Fibroblast of skin of left quadriceps (primary cell): ENCODE measurements at regions not wholly inside any gene's neighbourhood (a gene's known extent, or its start where the extent isn't known, plus 50 kb on each side); places are given as distances from the start of the nearest gene placed in this dataset.
"Not testable (repeated sequence)": the region's sequence is repeated elsewhere in the genome, so short reads cannot be mapped to it uniquely, and the experiment has no call there.

Experiments used
- DNase-seq, 2 experiments: peaks; one replicate each; pipeline ENCODE4 v3.0.0-alpha.2; 2013; ENCODE audit warnings: low read depth in 2 of 2

DNA sequence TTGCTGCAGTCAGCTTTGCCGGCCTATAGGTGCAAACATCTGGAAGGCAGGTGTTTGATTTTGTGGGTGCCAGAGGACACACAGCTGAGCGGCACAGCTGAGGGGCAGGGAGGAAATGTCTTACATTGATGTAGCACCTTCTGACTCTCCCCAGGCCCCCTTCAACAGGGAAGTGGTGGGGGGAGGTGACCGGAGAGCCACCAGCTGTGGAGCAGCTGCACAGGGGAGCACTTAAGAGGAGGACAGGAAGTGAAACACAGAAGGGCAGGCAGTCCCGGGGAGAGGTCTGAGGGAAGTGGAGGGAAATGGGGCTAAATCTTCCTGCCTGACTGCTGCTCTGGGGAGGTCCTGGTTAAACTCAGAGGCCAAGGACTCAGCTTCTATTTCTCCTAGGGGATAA is 409.1 kb downstream of the TNS1 start:
- DNase-seq = no peak

DNA sequence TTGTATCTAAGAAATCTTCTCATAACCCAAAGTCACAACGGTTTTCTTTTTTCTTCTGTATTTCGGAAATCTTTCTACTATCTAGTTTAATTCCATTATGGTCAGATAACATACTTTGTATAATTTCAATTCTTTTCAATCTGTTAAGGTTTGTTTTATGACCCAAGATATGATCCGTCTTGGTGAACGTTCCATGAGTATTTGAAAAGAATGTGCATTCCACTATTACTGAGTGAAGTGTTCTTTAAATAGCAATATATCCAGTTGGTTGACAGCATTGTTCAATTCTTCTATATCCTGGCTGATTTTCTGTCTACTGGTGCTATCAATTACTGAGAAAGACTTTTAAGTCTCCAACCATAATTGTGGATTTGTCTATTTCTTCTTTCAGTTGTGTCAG is 414.5 kb downstream of the TNS1 start:
- DNase-seq = no peak

DNA sequence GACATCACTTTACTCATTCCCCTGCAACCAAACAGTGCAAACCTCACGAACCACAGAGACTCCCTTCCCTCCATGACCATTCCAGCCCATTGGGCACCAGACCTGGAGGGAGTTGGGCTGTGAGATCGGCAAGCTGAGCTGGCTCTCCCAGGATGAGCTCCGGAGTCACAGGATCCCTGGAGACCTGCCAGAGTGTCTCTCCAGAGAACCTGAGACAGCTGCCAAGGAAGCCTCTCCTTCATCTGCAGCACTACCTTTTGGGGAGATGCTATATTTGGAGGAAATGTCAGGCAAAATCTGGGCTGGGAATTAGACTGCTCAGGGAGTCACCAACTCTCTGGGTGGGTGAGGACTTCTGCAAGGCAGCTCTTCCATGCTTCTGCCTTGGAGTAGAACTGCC is 417.4 kb downstream of the TNS1 start:
- no peak for DNase-seq

DNA sequence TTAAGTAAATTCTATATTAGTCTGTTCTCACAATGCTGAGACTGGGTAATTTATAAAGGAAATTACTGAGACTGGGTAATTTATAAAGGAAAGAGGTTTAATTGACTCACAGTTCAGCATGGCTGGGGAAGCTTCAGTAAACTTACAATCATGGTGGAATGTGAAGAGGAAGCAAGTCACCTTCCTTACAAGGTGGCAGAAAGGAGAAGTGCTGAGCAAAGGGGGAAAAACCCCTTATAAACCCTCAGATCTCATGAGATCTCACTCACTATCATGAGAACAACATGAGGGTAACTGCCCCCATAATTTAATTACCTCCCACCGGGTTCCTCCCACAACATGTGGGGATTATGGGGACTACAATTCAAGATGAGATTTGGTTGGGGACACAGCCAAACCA is 422.4 kb downstream of the TNS1 start:
- DNase-seq = not testable (repeated sequence)

DNA sequence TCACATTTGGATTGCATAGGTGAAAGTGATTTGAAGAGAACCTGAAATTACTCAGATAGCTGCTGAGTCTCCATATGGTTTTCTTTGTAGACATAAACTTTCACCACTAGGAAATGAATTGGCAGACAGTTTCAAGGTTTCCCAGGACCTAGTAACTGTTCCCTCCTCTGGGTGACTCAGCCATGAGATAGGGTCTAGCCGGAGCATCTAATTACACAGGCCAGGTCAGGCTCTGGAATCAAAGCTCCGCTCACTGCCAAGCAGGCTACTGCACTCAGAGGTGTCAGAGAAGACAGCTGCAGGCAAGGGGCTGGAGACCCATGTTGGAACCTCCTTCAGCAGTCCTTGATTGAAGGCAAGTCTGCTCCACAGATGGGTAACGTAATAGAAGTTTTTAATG is 429.2 kb downstream of the TNS1 start:
- DNase-seq = peak; percentile 42 to 51

DNA sequence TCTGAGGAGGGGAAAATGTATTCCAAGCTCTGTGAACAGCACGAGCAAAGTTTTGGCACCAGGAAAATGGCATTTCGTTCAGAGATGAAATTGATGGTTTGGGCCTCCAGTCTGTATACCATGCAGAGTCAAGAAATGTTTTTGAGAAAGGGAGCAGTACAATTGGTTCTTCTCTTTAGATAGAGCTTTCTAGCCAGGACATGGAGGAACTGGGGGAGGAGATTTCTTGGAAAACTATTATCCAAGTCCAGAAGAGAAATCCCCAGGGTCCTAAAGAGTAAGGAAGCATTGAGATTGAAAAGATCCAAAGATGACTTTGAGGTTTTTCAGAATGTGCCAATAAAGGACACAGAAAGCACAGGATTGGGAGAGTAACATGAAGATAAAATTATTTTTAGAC is 432.4 kb downstream of the TNS1 start:
- no peak for DNase-seq

DNA sequence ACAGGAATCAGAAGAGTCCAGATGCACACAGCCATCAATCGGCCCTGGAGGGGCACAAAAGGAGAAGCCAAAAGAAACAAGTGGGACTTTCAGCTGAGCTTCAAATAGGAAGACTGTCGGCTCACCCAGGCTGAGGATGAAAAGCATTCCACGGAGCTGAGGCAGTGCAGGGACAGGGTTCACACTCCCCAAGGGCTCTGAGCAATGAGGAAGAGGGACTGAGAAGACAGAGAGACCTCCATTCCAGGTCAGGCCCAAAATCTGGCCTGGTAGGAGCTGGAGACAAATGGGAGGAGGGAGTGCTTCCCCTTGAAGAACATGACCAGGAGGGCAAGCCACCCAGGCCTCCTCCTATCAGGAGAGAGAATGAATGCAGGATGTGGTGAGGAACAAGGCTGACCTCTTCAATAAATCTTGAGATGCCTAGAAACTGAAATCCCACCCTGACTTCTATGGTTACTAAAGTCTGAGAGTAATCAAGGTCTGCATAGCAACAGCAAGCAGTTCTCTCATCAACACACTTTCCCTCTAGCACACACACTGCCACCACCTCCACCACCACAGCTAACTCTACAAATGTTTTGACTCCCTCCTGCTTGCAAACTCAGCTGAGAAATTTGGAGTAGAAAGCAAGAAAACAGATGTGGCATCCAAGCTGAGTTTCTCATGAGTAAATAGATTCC is 434.4 kb downstream of the TNS1 start:
- DNase-seq = peak; percentile 91 to 92

DNA sequence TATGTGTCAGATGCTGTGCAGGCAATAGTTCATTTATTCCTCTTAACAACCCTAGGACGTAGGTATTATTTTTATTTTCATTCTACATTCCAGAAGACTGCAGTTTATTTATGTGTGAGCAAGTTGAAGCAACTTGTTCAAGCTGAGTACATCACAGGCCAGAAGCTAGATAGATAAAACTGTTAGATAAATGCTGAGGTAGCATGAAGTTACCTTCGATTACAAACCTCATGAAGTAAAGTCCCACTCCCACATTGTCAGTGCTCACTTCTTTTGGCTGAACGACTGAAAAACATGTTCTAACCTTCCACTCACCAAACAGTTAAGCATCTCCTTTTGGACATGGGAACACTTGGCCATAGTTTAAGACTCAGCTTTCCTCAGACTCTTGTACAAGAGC is 439.2 kb downstream of the TNS1 start:
- no peak for DNase-seq

DNA sequence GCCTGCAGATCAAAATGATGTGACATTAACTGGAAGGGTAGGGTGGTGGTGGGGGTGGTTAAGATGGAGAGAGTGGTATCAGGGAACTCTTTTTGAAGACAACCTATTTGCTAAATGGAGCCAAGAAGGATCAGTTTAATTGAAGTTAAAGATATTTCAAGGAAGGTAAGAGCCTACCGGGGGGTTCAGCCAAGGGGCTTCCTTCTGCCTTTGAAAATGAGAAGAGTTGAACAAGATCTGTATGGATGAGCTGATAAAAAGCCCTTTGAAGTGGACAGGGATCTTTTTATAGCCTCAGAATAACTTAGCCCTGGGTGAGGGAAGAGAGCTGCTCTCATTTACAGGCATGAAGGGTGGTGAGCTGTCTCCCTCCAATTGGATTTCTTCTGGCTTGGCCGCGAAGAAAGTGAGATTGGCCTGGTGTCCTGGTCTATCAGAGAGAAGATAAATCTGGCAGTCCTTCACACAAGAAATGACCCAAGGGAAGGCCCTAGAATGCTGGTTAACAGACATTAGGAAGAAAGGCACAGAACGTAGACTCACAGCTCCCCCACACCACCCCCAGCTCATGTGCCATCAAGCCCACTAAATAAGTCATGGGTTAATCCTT is 439.8 kb downstream of the TNS1 start:
- DNase-seq = no peak

DNA sequence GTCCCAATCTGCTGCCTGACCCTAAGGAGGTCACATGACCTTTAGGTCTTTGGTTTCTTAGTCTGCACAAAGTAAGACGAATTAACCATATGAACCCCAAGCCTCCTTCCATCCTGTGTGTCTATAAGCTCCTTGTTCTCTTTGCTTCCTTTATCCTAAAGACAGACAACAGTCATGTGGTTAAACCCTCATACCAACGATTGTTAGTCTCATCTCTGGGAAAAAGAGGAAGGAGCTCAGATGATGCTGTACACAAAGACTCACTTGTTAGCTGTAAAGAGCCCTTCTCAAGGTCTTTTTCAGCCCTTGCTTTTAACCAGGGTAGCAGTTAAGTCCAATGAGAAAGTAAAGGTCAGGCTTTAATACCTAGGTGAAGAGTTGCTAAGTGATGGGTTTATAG is 443.7 kb downstream of the TNS1 start:
- DNase-seq = no peak

DNA sequence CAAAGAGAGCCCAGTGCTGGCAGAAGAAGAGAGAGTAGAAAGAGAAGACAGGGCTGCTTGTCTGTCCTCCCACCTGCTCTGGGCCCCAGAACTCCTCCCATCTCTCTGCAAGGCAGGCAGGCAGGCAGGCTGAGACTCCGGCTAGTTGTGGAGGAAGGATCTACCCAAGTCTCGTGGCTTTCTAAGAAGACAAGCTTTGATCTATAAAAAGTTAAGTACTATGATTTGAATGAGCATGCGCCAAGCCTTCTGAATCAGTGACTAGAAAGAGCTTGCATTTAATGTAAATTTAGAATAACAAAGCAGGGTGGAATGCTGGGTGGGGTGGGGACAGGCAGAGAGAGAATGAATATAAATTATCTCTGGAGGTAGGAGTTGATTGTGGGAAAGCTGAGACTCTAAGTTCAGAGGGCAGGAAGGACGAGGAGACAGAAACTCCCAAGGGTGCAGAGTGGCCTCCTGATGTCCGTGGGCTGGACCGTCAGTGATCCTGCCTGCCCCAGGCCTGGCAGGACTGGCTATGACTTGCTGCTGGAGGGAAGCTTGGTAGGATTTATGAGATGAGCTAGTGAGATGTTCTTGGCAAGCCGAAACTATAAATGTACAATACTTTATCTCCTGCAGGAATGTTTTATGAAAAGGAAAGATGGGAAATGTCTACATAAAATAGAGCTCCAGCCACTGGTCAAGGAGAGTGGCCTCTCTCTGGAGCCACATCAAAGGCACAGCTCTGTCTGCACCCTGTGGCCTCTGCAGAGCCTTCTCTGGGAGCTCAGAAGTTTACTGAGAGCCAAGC is 447.5 kb downstream of the TNS1 start:
- no peak for DNase-seq

DNA sequence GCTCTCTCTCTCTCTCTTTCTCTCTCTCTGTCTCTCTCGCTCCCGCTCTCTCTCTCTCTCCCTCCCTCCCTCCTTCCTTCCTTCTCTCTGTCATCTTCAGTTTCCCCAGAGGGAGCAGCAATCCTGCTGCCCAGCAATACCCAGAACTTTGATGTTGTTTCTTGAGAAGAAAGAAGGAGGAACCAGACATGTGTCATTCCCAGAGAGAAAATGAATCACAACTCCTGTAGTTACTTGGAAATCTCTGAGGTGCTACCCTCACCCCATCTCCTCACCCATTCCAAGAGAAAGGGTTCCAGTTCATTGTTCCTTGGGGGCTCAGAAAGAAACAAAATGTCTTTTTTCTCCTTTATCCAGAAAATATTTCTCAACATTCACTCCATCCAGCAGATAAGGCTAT is 449.1 kb downstream of the TNS1 start:
- DNase-seq = no peak

DNA sequence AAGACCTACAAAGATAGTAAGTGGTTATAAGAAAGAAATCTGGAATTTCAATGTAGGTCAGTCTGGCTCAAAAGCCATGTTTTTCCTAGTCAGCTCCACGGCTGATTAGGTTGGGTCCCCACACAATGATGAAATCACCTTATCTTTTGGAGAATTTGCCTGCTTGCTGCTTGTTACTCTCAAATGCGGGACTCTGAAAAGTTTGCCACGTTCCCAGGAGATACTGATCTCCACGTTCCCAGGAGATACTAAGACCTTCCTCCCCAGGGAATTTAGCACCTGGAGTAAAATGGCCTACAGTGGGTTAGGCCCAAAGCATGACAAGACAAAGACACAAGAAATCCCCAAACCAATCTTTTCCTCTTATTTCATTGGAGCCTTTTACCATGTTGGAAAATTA is 449.6 kb downstream of the TNS1 start:
- DNase-seq = no peak

DNA sequence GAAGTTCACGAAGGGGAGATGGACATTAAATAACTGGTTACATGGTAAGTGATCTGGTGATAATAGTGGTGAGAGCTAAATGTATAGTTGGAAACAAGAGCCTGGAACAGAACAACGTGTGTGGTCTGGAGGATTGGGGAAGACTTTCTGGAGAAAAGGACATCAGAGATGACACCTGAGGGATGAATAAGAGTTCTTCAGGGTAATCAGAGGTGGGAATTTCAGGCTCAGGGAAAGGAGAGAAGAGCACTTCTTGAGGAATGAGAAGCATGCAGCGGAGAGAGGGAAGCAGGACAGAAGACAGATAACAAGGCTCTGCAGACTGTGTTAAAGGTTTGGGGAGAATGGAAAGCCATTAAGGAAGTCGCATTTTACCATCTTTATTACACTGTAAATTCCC is 450.7 kb downstream of the TNS1 start:
- DNase-seq = no peak

DNA sequence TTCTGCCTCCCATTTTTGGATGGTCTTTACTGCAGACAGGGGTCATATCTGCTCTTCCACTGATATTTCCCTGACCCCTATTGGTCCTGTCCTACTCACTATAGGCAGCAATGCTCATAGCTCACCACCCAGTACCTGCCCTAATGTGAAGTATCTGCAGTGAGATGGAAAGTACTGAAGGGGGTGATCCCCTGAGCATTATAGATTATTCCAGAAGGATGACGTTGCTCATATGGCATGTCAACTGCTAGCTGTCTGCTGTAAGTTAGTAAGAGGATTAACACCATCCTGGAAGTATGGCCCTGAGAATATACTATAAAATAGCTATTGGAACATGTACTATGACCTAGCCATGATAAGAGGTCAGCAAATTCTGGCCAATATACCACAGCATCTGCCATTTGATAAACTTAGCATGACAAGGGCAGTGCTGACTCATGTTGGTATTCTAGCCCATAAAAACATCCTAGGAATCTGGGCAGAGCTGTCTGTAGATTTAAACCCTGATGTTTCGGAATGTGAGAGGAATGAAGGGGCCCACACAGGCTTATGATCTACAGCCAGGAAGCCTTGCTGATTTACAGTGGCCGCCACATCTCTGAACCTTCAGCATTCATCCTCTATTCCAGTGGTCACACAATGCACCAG is 451.4 kb downstream of the TNS1 start:
- peak; percentile 70 to 73 for DNase-seq

DNA sequence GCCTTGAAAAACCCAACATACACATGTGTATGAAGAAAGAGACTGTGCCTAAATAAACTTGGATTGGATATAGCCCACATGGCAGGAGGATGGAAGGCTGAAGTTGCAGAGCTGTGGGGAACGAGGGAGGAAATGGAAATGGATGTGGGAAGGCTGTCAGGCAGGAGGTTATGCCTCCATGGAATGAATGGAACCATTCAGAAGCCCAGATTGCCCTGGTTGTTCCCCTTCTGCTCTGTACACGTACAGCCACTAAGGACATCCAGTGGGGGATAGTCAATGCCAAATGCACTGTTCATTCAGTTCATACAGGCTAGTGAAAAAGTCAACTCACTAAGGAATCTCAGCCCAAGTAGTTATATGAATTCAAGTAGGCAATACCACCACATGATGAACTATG is 463.7 kb downstream of the TNS1 start:
- no peak for DNase-seq

DNA sequence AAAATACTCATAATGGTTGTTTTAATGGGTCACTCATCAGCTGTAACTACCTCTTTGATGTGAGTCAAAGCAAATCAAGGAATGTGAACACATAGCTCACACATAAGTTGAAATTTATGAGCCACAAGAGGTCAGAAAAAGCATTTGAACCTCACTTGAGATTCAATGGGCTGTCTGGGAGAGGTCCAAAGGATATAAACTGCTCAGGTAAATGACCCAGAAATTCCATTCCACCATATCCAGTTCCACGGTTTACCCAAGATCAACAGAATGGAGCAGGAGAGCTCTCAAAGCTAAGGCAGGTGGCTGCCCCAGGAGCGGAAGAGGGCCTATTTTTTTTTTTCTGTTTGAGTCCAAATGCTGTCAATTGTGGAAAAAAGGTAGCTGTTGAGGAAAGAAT is 464.1 kb downstream of the TNS1 start:
- no peak for DNase-seq

DNA sequence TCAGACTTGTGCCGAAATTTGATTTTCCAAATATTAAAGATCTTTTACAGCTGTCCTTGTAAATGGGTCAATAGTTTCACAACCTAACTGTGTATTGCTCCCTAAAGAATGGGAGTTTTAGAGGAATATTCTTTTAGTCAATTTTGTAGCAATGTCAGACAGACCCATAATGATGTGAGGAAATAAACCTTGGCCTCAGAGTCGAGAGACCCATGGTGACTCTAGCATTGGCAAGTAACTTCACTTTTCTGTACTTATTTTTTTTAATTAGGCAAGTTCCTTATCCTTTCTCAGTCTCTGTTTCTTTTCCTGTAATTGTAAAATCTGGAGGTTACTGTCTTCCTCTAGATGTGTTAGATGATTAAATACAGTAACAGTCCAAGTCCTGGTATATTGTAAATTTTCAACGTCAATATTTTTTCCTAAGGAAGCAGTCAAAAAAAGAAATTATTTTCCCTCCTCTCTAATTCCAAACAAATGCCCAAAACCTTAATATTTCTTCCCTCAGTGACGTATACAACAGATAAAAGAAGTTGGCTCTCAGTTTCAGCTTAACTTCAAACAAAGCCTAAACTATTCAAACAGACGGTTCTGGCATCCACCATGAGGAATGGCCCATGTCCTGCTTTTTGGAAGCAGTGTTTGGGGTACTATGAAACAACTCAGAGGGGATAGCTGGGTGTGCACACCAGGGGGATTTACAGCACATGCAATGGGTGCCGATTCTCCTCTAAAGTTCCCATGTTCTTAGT is 466.7 kb downstream of the TNS1 start:
- DNase-seq = no peak

DNA sequence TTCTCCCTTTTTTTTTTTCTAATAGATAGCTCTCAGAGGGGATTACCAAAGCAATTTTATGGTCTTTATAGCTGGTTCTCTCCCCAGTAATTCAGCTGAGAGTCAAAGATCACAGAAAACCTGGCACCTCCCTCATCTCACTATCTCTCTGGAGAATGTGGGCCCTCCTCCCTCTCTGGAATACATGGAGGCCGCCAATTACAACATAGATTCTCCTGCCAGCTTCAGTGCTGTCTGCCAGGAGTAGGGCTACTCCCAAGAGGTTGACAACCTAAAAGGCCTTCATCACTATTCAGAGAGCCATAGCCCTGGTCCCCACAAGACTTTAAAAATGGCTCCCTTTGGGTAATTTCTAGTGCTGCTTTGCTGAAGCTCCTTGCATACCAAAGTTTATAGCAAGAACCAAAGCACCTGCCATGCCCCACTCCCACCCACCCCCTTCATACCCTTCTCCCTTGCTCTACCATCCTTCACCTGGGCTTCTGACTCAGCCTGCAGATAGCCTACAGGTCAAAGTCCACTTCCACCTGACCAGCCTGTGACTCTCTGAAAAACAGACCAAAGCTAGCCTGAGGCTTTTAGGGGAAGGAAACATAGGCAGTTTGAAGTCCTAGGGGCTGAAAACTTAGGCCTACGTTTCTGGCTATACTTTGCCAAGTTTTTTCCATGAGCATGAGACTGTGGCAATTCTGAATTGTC is 472.3 kb downstream of the TNS1 start:
- no peak for DNase-seq

DNA sequence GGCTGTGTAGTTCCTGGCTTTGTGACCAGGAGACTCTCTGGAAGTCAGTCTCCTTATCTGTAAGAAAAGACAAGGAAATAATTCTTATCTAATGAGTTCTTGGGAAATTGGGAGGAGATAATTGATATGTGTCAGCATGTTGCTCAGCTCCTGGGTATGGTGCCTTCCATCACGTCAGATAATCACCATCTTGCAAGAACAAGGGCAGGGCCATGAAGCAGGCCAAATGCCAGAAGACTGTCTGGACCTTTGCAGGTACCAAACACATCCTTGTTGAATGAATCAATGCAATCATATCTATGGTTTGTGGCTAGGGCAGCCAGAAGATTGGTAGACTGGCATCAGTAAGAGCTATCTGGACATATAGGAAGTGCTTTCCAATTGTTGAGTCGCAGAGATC is 473.5 kb downstream of the TNS1 start:
- DNase-seq = no peak

DNA sequence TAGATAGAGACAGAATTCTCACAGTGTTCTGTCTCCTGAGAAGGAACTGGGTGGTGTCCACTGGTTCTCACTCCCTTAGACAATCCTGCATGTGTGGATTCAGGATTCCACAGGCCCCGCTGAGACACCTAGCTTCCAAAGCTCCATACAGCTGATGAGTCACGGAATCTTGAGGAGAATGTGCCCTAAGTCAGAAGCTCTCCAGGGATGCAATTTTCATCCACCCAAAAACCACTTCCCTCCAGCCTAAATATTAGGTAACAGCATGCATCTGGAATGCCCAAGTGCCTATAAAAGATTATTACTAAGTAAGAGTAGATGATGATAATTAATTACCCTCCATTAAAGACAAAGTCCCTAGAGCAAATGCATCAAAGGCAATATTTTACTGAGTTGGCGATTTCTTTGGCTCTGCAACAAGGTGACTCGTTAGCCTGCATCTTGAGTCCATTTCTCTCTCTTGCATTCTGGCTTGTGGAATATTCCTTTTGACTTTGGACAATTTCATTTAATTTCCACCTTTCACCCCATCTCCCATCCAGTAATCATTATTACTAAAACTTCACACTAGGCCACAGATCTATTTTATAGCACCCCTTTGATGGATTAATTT is 475.1 kb downstream of the TNS1 start:
- DNase-seq = peak; percentile 83 to 87
